ENCODE measurements at regions not wholly inside any gene's neighbourhood (a gene's known extent, or its start where the extent isn't known, plus 50 kb on each side); places are given as distances from the start of the nearest gene placed in this dataset.

GRCh38 chr11:91654686-91655085, 569.9 kb upstream of the FAT3 start:
- WGBS (ENCODE audit: insufficient coverage), result no CpG with 5 or more reads among the region's 2 CpGs
- POLR2A ChIA-PET, result no interaction called here

GRCh38 chr11:91653079-91653754, 571.4 kb upstream of the FAT3 start:
- no peaks in the 10 kb centered on the region for H3K4me1 ChIP-seq (ENCODE audit: control insufficient read depth in 2 of 2, insufficient read depth in 2 of 2, low read length in 2 of 2)
- H3K27me3 Mint-ChIP-seq, result no peaks in the 10 kb centered on the region
- WGBS (ENCODE audit: insufficient coverage), result no CpG with 5 or more reads among the region's 2 CpGs

More at GRCh38 chr11:91654686-91655085, 569.9 kb upstream of the FAT3 start:
- no peaks in the 10 kb centered on the region for H4K20me1 ChIP-seq (ENCODE audit: control insufficient read depth, insufficient read depth, low read length, poor library complexity, severe bottlenecking)
- intact Hi-C loops (cut with micrococcal nuclease), result no loop called here
- no peaks in the 10 kb centered on the region for H3K4me1 ChIP-seq (ENCODE audit: control insufficient read depth in 2 of 2, insufficient read depth in 2 of 2, low read length in 2 of 2)
- H3K27ac ChIP-seq (ENCODE audit: low read length in 2 of 2), result no peak overlapping the region
- no peak overlapping the region for H3K4me3 Mint-ChIP-seq
- H3K9me3 ChIP-seq (ENCODE audit: control extremely low read depth in 1 of 3, control insufficient read depth in 2 of 3, insufficient read depth in 1 of 3, low read length in 2 of 3), result peaks cover 0 to 6% (median 0%) of the 10 kb centered on the region in 3 donors
- no peaks in the 10 kb centered on the region for H3K79me2 ChIP-seq (ENCODE audit: control insufficient read depth, insufficient read depth, low read length)
- H3K4me2 ChIP-seq (replicated peaks; ENCODE audit: low read depth, low read length, poor library complexity, severe bottlenecking), result no peak overlapping the region
- no peaks in the 10 kb centered on the region for H3K27me3 Mint-ChIP-seq
- ATAC-seq (ENCODE audit: low read depth), result no peak
- H3K9me3 Mint-ChIP-seq (ENCODE audit: insufficient read depth), result peaks cover 2% of the 10 kb centered on the region
- H3K36me3 ChIP-seq (replicated peaks in 1 of 2; ENCODE audit: control extremely low read depth in 1 of 2, control insufficient read depth in 1 of 2, extremely low read depth in 1 of 2, insufficient read depth in 2 of 2, low read length in 1 of 2), result no peaks in the 10 kb centered on the region
- H3K4me1 Mint-ChIP-seq, result no peaks in the 10 kb centered on the region
- CTCF ChIA-PET, result no interaction called here
- TF ChIP-seq CTCF (IDR thresholded peaks at IDR 0.05) (no peak), EZH2 (IDR thresholded peaks at IDR 0.05; ENCODE audit: borderline replicate concordance, insufficient read depth, low read depth, low read length, poor library complexity, severe bottlenecking) (no peak)
- no peak overlapping the region for H3K4me3 ChIP-seq (ENCODE audit: control extremely low read depth in 1 of 5, extremely low read depth in 1 of 5, insufficient read depth in 1 of 5, low read depth in 2 of 5, low read length in 4 of 5)
- DNase-seq, result no peak
- H2AFZ ChIP-seq (ENCODE audit: insufficient read depth, low read depth, low read length, poor library complexity, severe bottlenecking), result no peak overlapping the region
- no peak overlapping the region for H3K9ac ChIP-seq (ENCODE audit: low read length)
- H3K27me3 ChIP-seq (replicated peaks in 1 of 4; ENCODE audit: control extremely low read depth in 1 of 4, control insufficient read depth in 3 of 4, insufficient read depth in 4 of 4, low read length in 3 of 4), result no peaks in the 10 kb centered on the region
- no peak overlapping the region for H3K27ac Mint-ChIP-seq

More at GRCh38 chr11:91653079-91653754, 571.4 kb upstream of the FAT3 start:
- H3K4me2 ChIP-seq (replicated peaks; ENCODE audit: low read depth, low read length, poor library complexity, severe bottlenecking), result no peak overlapping the region
- H2AFZ ChIP-seq (ENCODE audit: insufficient read depth, low read depth, low read length, poor library complexity, severe bottlenecking), result no peak overlapping the region
- no peak overlapping the region for H3K9ac ChIP-seq (ENCODE audit: low read length)
- Mint-ChIP-seq H3K9me3 (ENCODE audit: insufficient read depth) (peaks cover 2% of the 10 kb centered on the region), H3K4me3 (no peak overlapping the region), H3K27ac (no peak overlapping the region), H3K4me1 (no peaks in the 10 kb centered on the region)
- H3K36me3 ChIP-seq (replicated peaks in 1 of 2; ENCODE audit: control extremely low read depth in 1 of 2, control insufficient read depth in 1 of 2, extremely low read depth in 1 of 2, insufficient read depth in 2 of 2, low read length in 1 of 2), result no peaks in the 10 kb centered on the region
- ChIA-PET CTCF (no interaction called here), POLR2A (no interaction called here)
- H3K9me3 ChIP-seq (ENCODE audit: control extremely low read depth in 1 of 3, control insufficient read depth in 2 of 3, insufficient read depth in 1 of 3, low read length in 2 of 3), result peaks cover 0 to 6% (median 0%) of the 10 kb centered on the region in 3 donors
- ATAC-seq (ENCODE audit: low read depth) (no peak), DNase-seq (no peak)
- intact Hi-C loops (cut with micrococcal nuclease), result no loop called here
- H3K79me2 ChIP-seq (ENCODE audit: control insufficient read depth, insufficient read depth, low read length), result no peaks in the 10 kb centered on the region
- no peak overlapping the region for H3K4me3 ChIP-seq (ENCODE audit: control extremely low read depth in 1 of 5, extremely low read depth in 1 of 5, insufficient read depth in 1 of 5, low read depth in 2 of 5, low read length in 4 of 5)
- no peaks in the 10 kb centered on the region for H3K27me3 ChIP-seq (replicated peaks in 1 of 4; ENCODE audit: control extremely low read depth in 1 of 4, control insufficient read depth in 3 of 4, insufficient read depth in 4 of 4, low read length in 3 of 4)
- TF ChIP-seq EZH2 (IDR thresholded peaks at IDR 0.05; ENCODE audit: borderline replicate concordance, insufficient read depth, low read depth, low read length, poor library complexity, severe bottlenecking) (no peak), CTCF (IDR thresholded peaks at IDR 0.05) (no peak)
- H3K27ac ChIP-seq (ENCODE audit: low read length in 2 of 2), result no peak overlapping the region
- no peaks in the 10 kb centered on the region for H4K20me1 ChIP-seq (ENCODE audit: control insufficient read depth, insufficient read depth, low read length, poor library complexity, severe bottlenecking)
